HepG2 (cell line): ENCODE measurements at regions not wholly inside any gene's neighbourhood (a gene's known extent, or its start where the extent isn't known, plus 50 kb on each side); places are given as distances from the start of the nearest gene placed in this dataset.

Source experiments
- ATAC-seq: fragments of 200-7000 bp; cut with Tn5 transposase; 3 replicates; pipeline ENCODE4 v1.9.1; 2020; ENCODE audit warnings: mild to moderate bottlenecking, moderate library complexity
- BruUV-seq: library from RNA; stranded (reverse); fragments of 400-500 nt; replicated peaks from 2 replicates; lab custom pipeline; 2021; lab: Mats Ljungman, UMichigan
- CTCF ChIA-PET: fragments of 300-600 bp; formaldehyde crosslinking; extraction: SDS; loops from one replicate; lab custom pipeline; 2021; ENCODE audit warnings: low total read pairs, inconsistent platforms, low intra/inter-chr PET ratio; lab: Yijun Ruan, JAX
- POLR2A ChIA-PET: fragments of 350-600 bp; sonication (Branson Sonifier 250); formaldehyde crosslinking; loops from one replicate; lab custom pipeline; 2020; ENCODE audit warnings: antibody characterized with exemption, inconsistent platforms; lab: Yijun Ruan, JAX
- DNase-seq: peaks from one replicate; pipeline ENCODE4 v3.0.0-alpha.2; 2015; ENCODE audit warnings: low spot score
- FAIRE-seq: peaks from 3 replicates; lab custom pipeline; 2011; peaks lifted over from hg19 to GRCh38; lab: Jason Lieb, UNC
- H2AFZ ChIP-seq: one replicate; pipeline ENCODE4 v1.6.1; 2011; ENCODE audit warnings: low read length, inconsistent platforms
- H3K27ac ChIP-seq: fragments of 300-600 bp; 3 replicates; pipeline ENCODE4 v1.8.0; 2011; ENCODE audit warnings: mixed run types, mild to moderate bottlenecking, mixed read lengths, low read length, inconsistent platforms; ENCODE audit not compliant: insufficient read depth; ENCODE audit errors: extremely low read length
- H3K27me3 ChIP-seq, 2 experiments: fragments of 200-600 bp in 1 of 2; 2 replicates in 1 of 2; 3 replicates in 1 of 2; pipeline versions ENCODE4 v1.6.0 to v1.8.0; 2011; ENCODE audit warnings: low read length in 2 of 2, mild to moderate bottlenecking in 2 of 2, moderate library complexity in 2 of 2, inconsistent platforms in 1 of 2; ENCODE audit not compliant: insufficient read depth in 2 of 2, control insufficient read depth in 1 of 2
- H3K36me3 ChIP-seq, 2 experiments: fragments of 200-600 bp in 1 of 2; replicated peaks in 1 of 2; 2 replicates in 1 of 2; 3 replicates in 1 of 2; pipeline versions ENCODE4 v1.5.1 to v1.8.0; 2011; ENCODE audit warnings: low read length in 2 of 2, inconsistent platforms in 1 of 2; ENCODE audit not compliant: insufficient read depth in 2 of 2, control insufficient read depth in 1 of 2
- H3K4me1 ChIP-seq: 2 replicates; pipeline ENCODE4 v1.5.1; 2012; ENCODE audit warnings: low read length, inconsistent platforms; ENCODE audit not compliant: insufficient read depth
- H3K4me2 ChIP-seq: 2 replicates; pipeline ENCODE4 v1.6.0; 2011; ENCODE audit warnings: low read depth, low read length, inconsistent platforms
- H3K4me3 ChIP-seq, 3 experiments: fragments of 200-600 bp in 1 of 3; sonication (generic), shearing (Covaris generic) in 1 of 3; replicated peaks in 1 of 3; 2 replicates each; pipeline ENCODE4 v1.5.1; 2011 to 2016; ENCODE audit warnings: low read length in 3 of 3, inconsistent platforms in 2 of 3, low read depth in 2 of 3, mild to moderate bottlenecking in 2 of 3, control low read depth in 1 of 3, mixed read lengths in 1 of 3; ENCODE audit not compliant: insufficient read depth in 1 of 3
- H3K79me2 ChIP-seq: one replicate; pipeline ENCODE4 v1.6.1; 2011; ENCODE audit warnings: low read length, inconsistent platforms; ENCODE audit not compliant: insufficient read depth
- H3K9ac ChIP-seq: 2 replicates; pipeline ENCODE4 v1.6.0; 2011; ENCODE audit warnings: mild to moderate bottlenecking, low read depth, low read length, inconsistent platforms; ENCODE audit not compliant: insufficient read depth
- H3K9me3 ChIP-seq: 2 replicates; pipeline ENCODE4 v1.5.1; 2012; ENCODE audit warnings: mild to moderate bottlenecking, low read length
- H4K20me1 ChIP-seq: 2 replicates; pipeline ENCODE4 v1.6.0; 2011; ENCODE audit warnings: inconsistent platforms, mild to moderate bottlenecking, low read length, moderate library complexity; ENCODE audit not compliant: insufficient read depth
- AKAP8 ChIP-seq: sonication (generic); formaldehyde crosslinking; IDR thresholded peaks from 2 replicates; pipeline ENCODE4 v1.5.1; 2020; ENCODE audit warnings: mild to moderate bottlenecking, missing genetic modification reagents
- ATF1 ChIP-seq: IDR thresholded peaks from 2 replicates; pipeline ENCODE4 v1.6.1; 2016; ENCODE audit warnings: mild to moderate bottlenecking, control low read depth
- CENPX ChIP-seq: sonication (generic); formaldehyde crosslinking; IDR thresholded peaks from 2 replicates; pipeline ENCODE4 v1.9.0; 2021; ENCODE audit warnings: mild to moderate bottlenecking, missing genetic modification reagents, moderate library complexity
- HCFC1 ChIP-seq: fragments of 150-350 bp; IDR thresholded peaks from 2 replicates; pipeline ENCODE4 v1.6.1; 2014; ENCODE audit warnings: low read depth, low read length
- JUN ChIP-seq: sonication (generic); formaldehyde crosslinking; IDR thresholded peaks from 2 replicates; pipeline ENCODE4 v1.4.0; 2020; ENCODE audit warnings: mild to moderate bottlenecking, missing genetic modification reagents
- KDM2A ChIP-seq: sonication (generic); formaldehyde crosslinking; IDR thresholded peaks from 2 replicates; pipeline ENCODE4 v1.4.0; 2020; ENCODE audit warnings: low read depth, missing genetic modification reagents, borderline replicate concordance
- MBNL3 ChIP-seq: fragments of 250-450 bp; sonication (Bioruptor Pico); conservative IDR thresholded peaks from 2 replicates; pipeline ENCODE4 v1.8.0; 2022; ENCODE audit warnings: mild to moderate bottlenecking, inconsistent platforms
- MED13 ChIP-seq: sonication (generic); formaldehyde crosslinking; IDR thresholded peaks from 2 replicates; pipeline ENCODE4 v1.5.0; 2020; ENCODE audit warnings: missing genetic modification reagents
- MTA3 ChIP-seq: sonication (generic); formaldehyde crosslinking; IDR thresholded peaks from 2 replicates; pipeline ENCODE4 v1.4.0; 2020; ENCODE audit warnings: missing genetic modification reagents
- NFIC ChIP-seq: IDR thresholded peaks from 2 replicates; pipeline ENCODE4 v1.6.1; 2012; ENCODE audit warnings: mild to moderate bottlenecking, low read length, inconsistent platforms
- NFRKB ChIP-seq: fragments of 450-650 bp; IDR thresholded peaks from 2 replicates; pipeline ENCODE4 v1.6.1; 2017
- RORA ChIP-seq: sonication (generic); formaldehyde crosslinking; IDR thresholded peaks from 2 replicates; pipeline ENCODE4 v1.5.0; 2020; ENCODE audit warnings: mild to moderate bottlenecking, missing genetic modification reagents, moderate library complexity
- SMAD1 ChIP-seq: sonication (generic); formaldehyde crosslinking; IDR thresholded peaks from 2 replicates; pipeline ENCODE4 v1.4.0; 2020; ENCODE audit warnings: missing genetic modification reagents, low read depth, mild to moderate bottlenecking, borderline replicate concordance
- SMAD3 ChIP-seq: sonication (generic); formaldehyde crosslinking; IDR thresholded peaks from 2 replicates; pipeline ENCODE4 v1.4.0; 2020; ENCODE audit warnings: missing genetic modification reagents
- ZNF383 ChIP-seq: sonication (generic); formaldehyde crosslinking; IDR thresholded peaks from 2 replicates; pipeline ENCODE4 v1.4.0; 2020; ENCODE audit warnings: missing genetic modification reagents, mild to moderate bottlenecking, borderline replicate concordance
- ZNF547 ChIP-seq: sonication (generic); formaldehyde crosslinking; IDR thresholded peaks from 2 replicates; pipeline ENCODE4 v1.5.1; 2020; ENCODE audit warnings: mild to moderate bottlenecking, missing genetic modification reagents
- ZNF615 ChIP-seq: sonication (generic); formaldehyde crosslinking; IDR thresholded peaks from 2 replicates; pipeline ENCODE4 v1.5.0; 2020; ENCODE audit warnings: mild to moderate bottlenecking, missing genetic modification reagents, borderline replicate concordance
- ZNF782 ChIP-seq: sonication (generic); formaldehyde crosslinking; IDR thresholded peaks from 2 replicates; pipeline ENCODE4 v1.4.0; 2020; ENCODE audit warnings: missing genetic modification reagents, mild to moderate bottlenecking, borderline replicate concordance
- ZNF878 ChIP-seq: sonication (generic); formaldehyde crosslinking; IDR thresholded peaks from 2 replicates; pipeline ENCODE4 v1.8.1; 2023; ENCODE audit warnings: mild to moderate bottlenecking, missing genetic modification reagents, moderate library complexity
- WGBS: methylation state at CpG from one replicate; pipeline ENCODE4 v1.1.6; 2017; ENCODE audit warnings: low lambda C conversion rate; 5-methylcytosine and 5-hydroxymethylcytosine counted together
- in situ Hi-C: cut with HindIII; loops from 2 replicates; pipeline ENCODE4 v1.10.0; 2017; ENCODE audit warnings: low pct_unique_long_range_greater_than_20kb; ENCODE audit not compliant: extremely low pct_ligation_motif_present
- intact Hi-C: fragments of 100-400 bp; cut with micrococcal nuclease; formaldehyde crosslinking; loops from one replicate; pipeline ENCODE4 v1.10.0; 2022; ENCODE audit not compliant: unreplicated experiment
- TF ChIP-seq, protein P1 (sequence below): sonication (generic); formaldehyde crosslinking; IDR thresholded peaks from 2 replicates; pipeline ENCODE4 v1.5.0; 2020; ENCODE audit warnings: missing genetic modification reagents, mild to moderate bottlenecking, borderline replicate concordance
- TF ChIP-seq, protein P2 (sequence below): sonication (generic); formaldehyde crosslinking; IDR thresholded peaks from 2 replicates; pipeline ENCODE4 v1.4.0; 2020; ENCODE audit warnings: low read depth, missing genetic modification reagents

GRCh38 chr3:3552761-3553160, 246.5 kb upstream of the LRRN1 start:
- WGBS: 35% methylated on average over 3 of the region's 3 CpGs
- no peak for FAIRE-seq
- no peak overlapping the region for H3K4me3 ChIP-seq

GRCh38 chr3:3551981-3552380, 247.2 kb upstream of the LRRN1 start:
- ATAC-seq: no peak
- Histone ChIP-seq H3K9me3 (no peaks in the 10 kb centered on the region), H3K36me3 (no peaks in the 10 kb centered on the region), H3K4me1 (no peaks in the 10 kb centered on the region), H3K4me2 (no peak overlapping the region), H3K27me3 (no peaks in the 10 kb centered on the region), H4K20me1 (no peaks in the 10 kb centered on the region), H3K27ac (no peak overlapping the region), H3K4me3 (no peak overlapping the region), H2AFZ (no peak overlapping the region), H3K79me2 (no peaks in the 10 kb centered on the region), H3K9ac (no peak overlapping the region)
- ChIA-PET POLR2A (no interaction called here), CTCF (no interaction called here)
- in situ Hi-C loops (no loop called here), intact Hi-C loops (no loop called here)
- DNase-seq: no peak
- BruUV-seq: no TSS peak
- FAIRE-seq: no peak
- TF ChIP-seq, protein P1, sequence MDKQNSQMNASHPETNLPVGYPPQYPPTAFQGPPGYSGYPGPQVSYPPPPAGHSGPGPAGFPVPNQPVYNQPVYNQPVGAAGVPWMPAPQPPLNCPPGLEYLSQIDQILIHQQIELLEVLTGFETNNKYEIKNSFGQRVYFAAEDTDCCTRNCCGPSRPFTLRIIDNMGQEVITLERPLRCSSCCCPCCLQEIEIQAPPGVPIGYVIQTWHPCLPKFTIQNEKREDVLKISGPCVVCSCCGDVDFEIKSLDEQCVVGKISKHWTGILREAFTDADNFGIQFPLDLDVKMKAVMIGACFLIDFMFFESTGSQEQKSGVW: no peak
- TF ChIP-seq ATF1 (CRISPR knock-in tag): no peak
- TF ChIP-seq ZNF615 (CRISPR knock-in tag): no peak
- TF ChIP-seq RORA (CRISPR knock-in tag): no peak
- TF ChIP-seq SMAD1 (CRISPR knock-in tag): no peak
- TF ChIP-seq AKAP8 (CRISPR knock-in tag): no peak
- TF ChIP-seq ZNF878 (CRISPR knock-in tag): no peak
- no peak for TF ChIP-seq JUN
- TF ChIP-seq MED13 (CRISPR knock-in tag): no peak
- no peak for TF ChIP-seq ZNF383 (CRISPR knock-in tag)
- no peak for TF ChIP-seq HCFC1
- TF ChIP-seq, protein P2, sequence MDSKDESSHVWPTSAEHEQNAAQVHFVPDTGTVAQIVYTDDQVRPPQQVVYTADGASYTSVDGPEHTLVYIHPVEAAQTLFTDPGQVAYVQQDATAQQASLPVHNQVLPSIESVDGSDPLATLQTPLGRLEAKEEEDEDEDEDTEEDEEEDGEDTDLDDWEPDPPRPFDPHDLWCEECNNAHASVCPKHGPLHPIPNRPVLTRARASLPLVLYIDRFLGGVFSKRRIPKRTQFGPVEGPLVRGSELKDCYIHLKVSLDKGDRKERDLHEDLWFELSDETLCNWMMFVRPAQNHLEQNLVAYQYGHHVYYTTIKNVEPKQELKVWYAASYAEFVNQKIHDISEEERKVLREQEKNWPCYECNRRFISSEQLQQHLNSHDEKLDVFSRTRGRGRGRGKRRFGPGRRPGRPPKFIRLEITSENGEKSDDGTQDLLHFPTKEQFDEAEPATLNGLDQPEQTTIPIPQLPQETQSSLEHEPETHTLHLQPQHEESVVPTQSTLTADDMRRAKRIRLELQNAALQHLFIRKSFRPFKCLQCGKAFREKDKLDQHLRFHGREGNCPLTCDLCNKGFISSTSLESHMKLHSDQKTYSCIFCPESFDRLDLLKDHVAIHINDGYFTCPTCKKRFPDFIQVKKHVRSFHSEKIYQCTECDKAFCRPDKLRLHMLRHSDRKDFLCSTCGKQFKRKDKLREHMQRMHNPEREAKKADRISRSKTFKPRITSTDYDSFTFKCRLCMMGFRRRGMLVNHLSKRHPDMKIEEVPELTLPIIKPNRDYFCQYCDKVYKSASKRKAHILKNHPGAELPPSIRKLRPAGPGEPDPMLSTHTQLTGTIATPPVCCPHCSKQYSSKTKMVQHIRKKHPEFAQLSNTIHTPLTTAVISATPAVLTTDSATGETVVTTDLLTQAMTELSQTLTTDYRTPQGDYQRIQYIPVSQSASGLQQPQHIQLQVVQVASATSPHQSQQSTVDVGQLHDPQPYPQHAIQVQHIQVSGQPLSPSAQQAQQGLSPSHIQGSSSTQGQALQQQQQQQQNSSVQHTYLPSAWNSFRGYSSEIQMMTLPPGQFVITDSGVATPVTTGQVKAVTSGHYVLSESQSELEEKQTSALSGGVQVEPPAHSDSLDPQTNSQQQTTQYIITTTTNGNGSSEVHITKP (CRISPR knock-in tag): no peak
- no peak for TF ChIP-seq NFIC
- TF ChIP-seq KDM2A: no peak
- no peak for TF ChIP-seq NFRKB
- no peak for TF ChIP-seq MBNL3 (CRISPR knock-in tag)
- no peak for TF ChIP-seq MTA3 (CRISPR knock-in tag)

More at GRCh38 chr3:3552761-3553160, 246.5 kb upstream of the LRRN1 start:
- in situ Hi-C loops (no loop called here), intact Hi-C loops (no loop called here)
- no peak for ATAC-seq
- DNase-seq: no peak
- no TSS peak for BruUV-seq
- H3K36me3 ChIP-seq: no peaks in the 10 kb centered on the region
- no peaks in the 10 kb centered on the region for H4K20me1 ChIP-seq
- ChIA-PET CTCF (no interaction called here), POLR2A (no interaction called here)
- H3K27me3 ChIP-seq: no peaks in the 10 kb centered on the region
- no peak overlapping the region for H2AFZ ChIP-seq
- no peaks in the 10 kb centered on the region for H3K79me2 ChIP-seq
- no peaks in the 10 kb centered on the region for H3K9me3 ChIP-seq
- TF ChIP-seq ZNF547 (CRISPR knock-in tag) (no peak), ZNF782 (CRISPR knock-in tag) (no peak), CENPX (no peak), SMAD3 (no peak)
- H3K9ac ChIP-seq: no peak overlapping the region
- H3K4me2 ChIP-seq: no peak overlapping the region
- H3K27ac ChIP-seq: no peak overlapping the region
- no peaks in the 10 kb centered on the region for H3K4me1 ChIP-seq
